Suppressor macrophage treated with lipopolysaccharide for 1 hour (primary cell): ENCODE measurements at regions not wholly inside any gene's neighbourhood (a gene's known extent, or its start where the extent isn't known, plus 50 kb on each side); places are given as distances from the start of the nearest gene placed in this dataset.
"Not testable (repeated sequence)": the region's sequence is repeated elsewhere in the genome, so short reads cannot be mapped to it uniquely, and the experiment has no call there.

Experiments used
- DNase-seq, 3 donors: peaks; one replicate each; pipeline ENCODE4 v3.0.0-alpha.2; 2020 to 2022

DNA sequence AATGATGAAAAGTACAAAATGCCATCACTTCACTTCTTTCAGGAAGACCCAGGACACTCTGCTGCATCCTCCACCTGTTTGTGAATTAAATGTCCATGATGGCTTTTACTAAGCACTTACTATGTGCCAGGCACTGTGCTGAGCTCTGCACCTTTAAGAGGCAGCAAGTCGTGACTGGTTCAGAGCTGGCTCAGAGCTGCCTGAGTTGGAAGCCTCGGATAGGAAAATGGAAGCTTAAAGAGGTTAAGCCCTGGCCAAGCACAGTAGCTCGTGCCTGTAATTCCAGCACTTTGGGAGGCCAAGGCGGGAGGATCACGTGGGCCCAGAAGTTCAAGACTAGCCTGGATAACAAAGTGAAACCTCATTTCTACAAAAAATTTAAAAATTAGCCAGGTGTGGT lies 95.6 kb downstream of the SNX5 start:
- DNase-seq, result no peak

- no peak for DNase-seq
These were observed 96.2 kb downstream of the SNX5 start for GRCh38 chr20:17872434-17872833.

- peak in 2 of 3 donors; percentile 44 to 48 for DNase-seq
These were observed 96.7 kb downstream of the SNX5 start for GRCh38 chr20:17871886-17872285.

- DNase-seq, result no peak
These were observed 97.4 kb downstream of the SNX5 start for GRCh38 chr20:17871181-17871580.

DNA sequence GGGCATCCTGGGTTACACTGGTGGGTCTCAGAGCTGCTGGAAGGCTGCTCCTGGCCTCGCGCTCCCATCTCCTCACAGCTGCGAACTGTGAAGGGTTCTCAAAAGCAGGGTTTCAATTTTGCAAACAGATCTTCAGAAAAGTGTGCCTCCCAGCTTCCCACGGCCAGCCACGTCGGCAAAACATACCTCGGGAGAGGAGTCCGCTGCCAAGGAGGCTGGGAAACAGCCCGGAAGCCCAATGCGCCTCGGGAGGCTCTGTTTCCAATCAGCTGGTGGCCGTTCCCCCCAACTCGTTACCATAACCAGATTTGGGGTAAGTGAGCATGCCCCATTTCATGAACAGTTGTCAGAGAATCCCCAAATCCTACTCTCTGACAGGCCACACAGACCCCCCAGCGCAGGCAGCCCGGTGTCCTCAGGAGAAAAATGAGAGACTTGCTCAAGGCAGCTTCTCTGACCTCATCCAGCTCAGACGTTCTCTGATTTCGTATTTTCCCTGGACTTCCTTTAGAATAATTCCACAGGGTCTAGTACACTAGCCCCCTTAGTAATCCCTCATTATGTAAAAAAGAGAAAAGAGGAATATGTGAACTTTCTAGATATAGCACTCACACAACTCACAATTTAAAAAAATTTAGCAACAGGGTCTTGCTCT lies 98.4 kb downstream of the SNX5 start:
- no peak for DNase-seq

DNA sequence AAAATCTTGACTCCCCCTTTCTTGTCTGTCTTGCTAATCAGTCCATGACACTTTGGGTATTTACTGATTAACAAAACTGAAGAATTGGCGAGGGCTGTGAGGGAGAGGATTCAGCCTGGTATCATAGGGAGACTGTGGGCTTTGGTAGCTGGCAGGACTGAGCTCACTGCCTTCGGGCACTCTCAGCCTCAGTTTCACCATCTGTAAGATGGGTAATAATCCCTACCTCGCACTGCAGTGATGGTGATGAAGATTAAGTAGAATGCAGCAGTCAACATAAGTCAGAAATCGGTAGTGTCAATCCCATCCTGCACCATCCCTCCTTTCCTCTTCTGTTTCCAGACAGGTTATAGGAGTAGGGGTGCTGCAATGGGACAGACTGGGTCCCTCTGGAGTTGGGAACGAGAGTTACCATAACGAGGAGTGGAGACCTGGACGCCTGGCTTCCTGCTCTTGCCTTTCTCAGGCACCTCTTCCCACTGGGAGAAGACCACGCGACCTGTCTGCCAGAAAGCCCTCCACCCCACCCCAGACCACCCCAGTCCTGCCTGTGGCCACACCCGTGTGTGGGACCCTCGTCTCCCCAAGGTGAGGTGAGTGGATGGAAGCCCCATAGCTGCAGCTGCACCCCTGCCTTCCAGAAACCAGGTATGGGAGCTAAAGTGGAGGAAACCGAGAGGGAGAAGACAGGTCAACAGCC lies 99.1 kb downstream of the SNX5 start:
- no peak for DNase-seq

GRCh38 chr20:17868700-17869231 lies 99.8 kb downstream of the SNX5 start:
- DNase-seq, result peak in 2 of 3 donors; percentile 36 to 52

DNA sequence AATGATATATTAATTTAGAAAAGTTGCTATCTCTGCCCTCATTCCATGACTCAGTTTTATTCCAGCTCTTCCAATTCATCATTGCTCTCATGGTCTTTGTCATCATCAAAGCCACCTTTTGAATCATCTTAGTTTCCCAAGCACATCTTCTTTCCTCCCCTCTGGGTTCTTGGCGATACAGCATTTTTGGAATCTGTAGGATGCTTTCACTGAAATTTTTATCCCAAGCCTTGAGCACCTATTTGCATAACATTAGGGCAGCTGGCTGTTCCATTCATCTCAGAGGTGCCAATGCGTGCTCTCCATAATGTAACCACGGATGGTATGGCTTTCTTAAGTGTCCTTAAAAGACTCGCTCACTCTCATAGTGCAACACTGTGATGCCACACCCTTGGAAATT lies 100.4 kb downstream of the SNX5 start:
- no peak for DNase-seq

DNA sequence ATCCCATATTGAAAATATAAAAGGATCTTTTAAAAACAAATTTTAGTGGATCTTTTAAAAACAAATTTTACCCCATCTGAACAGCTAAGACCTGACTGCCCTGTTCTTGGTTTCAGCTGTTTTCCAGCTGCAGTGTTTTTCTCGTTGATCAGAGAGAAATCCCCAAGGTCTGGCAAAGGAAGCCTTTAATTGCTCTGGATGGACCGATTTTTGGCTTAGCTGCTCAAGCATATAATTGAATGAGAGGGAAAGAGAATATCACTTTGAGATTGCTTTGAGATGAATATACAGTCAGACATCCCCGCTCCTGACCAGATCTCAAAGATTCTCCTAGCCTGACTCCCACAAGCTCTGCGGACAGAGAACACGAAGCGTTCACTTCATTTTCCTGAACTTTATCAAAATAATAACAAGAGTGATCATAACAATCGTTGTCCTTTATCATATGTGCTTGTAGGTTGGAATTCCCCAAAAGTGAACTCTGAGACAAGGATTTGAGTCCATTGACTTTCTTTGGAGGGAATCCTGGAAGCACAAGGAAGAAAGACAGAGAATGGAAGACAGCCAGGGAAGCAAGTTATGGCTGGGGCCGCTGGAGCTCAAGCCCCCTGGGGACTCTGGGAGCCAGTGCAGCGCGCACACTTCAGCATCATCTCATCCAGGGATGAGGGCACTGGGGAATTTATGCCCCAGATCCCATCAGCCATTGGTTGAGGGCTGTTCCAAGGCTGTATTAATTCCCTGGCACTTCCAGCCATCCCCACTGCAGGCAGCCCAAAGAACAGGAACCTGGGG lies 101.3 kb downstream of the SNX5 start:
- DNase-seq, result no peak

GRCh38 chr20:17866234-17867001 lies 102.2 kb downstream of the SNX5 start:
- no peak for DNase-seq

DNA sequence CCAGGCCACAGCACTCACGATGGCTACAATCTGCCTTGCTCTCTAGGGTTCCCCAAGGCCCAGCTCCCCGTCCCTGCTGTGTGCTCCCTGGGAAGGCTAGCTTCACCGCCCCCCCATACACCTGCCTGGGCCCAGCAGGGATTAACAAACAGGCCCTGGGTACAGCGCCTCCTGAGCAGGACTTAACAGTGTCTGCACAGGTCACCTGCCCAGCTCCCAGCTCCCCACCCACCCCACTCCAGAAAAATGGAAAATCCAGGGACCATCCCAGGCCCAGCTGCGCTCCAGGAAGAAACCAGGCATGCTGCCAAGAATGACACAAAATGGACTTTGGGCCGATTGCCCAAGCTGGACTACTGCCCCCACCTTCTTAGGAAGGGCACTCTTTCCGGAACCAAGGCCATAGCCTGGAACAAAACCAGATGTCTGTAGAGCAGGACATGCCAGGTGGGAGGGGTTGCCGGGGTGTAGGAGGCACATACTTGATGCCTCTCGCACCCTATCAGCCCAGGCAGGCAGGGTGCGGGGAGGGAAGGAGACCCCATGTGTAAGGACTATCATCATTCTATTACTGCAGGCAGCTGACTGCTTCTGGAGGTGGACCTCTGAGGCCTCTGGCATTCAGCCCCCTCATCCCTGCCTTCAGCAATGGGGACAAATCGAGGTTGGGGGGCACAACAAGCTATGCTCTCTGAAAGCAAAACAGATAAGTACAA lies 104.9 kb downstream of the SNX5 start:
- no peak for DNase-seq

- DNase-seq, result no peak
These were observed 105.4 kb downstream of the SNX5 start for GRCh38 chr20:17863209-17863576.

- DNase-seq, result no peak
These were observed 106.4 kb downstream of the SNX5 start for GRCh38 chr20:17862171-17862570.

DNA sequence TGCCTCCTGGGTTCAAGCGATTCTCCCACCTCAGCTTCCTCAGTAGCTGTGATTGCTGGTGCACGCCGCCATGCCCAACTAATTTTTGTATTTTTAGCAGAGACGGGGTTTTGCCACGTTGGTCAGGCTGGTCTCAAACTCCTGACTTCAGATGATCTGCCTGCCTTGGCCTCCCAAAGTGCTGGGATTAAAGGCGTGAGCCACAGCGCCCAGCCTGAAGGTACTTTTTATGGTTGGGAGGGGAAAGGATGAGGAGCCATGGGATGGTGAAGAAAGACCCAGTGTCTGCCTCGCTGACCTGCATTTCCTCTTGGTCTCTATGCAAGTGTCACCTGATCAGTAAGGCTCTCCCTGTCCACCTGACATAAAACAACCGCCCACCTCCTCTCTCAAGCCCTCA lies 107.0 kb downstream of the SNX5 start:
- DNase-seq, result not testable (repeated sequence)

DNA sequence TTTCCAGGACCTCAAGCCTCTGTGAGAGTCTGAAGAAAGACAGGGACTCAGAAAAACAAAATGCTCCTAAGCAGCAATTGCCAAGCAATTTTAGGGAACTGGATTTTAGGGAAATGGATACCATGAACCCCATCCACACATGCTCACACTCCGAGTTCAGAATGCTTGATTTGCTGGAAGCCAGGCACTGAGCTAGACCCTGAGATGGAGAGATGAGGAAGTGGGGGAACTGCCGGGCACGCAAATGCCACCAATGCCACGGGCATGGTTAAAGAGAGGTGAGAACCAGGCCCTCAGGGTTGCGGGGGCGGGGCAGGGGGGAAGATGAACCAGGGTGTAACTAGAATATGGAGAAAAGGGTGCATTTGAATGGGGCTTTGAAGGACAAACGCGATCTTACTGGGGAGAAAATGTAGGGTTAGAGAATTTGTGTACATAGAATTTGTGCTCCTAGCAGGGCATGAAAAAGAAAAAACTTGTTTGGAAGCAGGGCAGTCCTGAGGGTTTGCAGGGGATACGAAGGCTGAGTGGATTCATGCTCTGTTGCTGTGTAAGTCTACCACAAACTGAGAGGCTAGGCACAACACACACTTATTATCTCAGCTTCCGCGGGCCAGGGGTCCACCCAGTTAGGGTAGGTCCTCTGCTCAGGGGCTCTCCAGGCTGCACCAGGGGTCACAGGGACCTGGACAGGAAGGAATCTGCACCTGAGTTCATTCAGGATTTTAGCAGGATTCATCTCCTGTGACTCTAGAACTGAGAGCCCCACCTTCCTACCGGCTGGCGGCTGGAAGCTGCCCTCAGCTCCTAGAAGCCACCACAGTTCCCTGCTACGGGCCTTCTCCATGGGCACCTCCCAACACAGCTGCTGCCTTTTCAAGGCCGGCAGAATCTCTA lies 108.0 kb downstream of the SNX5 start:
- DNase-seq, result peak; percentile 50 to 68 (median 63)

DNA sequence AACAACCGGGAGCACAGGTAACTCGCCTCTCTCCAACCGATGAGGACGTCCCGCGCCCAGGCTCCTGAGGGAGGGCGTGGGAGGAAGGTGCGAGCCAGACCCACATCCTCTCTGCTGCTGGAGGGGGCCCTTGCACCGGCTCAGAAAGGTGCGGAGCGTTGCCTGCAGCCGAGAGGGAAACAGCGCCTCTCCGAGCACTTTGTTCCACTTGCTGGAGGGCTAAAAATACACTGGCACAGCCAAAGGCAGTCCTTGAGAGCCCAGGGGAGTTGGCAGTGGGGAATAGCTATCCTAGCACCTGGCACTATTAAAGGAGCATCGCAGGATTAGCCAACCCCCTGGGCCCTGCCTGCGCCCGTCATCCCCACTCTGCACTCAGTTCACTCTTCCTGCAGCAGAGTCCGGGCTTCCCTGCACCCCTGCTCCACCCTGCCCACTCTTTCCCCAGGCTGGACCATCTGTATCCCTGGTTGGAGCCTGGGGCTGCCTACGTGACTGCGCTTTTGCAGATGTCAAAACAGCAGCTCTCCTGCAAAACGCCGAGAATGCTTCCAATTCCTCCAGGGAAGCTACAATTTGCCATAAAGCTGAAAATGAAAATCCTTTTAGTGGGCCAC lies 108.9 kb downstream of the SNX5 start:
- DNase-seq, result no peak

DNA sequence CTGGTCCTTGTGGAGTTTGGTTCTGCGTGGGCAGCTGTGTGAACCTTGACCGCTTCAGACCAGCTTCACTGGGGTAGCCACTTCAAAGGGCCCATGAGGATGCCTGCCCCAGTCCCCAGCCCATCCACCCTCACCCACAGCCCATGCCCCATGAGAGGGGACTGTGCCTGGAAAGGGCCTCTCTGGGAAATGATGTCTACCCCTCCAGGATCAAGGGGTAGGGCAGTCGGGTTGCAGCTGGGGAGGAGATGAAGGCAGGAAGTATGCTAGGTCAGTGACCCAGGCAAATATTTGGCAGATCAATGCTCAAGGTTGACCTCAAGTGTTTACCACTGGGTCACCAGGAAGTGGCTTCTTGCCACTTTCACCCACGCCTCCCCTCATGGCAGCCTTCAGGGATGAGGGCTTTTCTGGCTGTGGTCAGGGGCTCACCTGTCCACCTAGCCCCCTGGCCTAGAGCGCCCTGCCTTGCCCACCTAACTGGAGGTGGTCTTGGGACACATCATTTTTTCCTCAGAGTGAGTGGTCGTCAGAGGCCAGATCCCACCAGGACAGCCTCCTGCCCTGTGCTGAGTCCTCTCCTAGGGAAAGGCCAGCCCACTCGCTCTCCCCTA lies 109.5 kb downstream of the SNX5 start:
- DNase-seq, result no peak

DNA sequence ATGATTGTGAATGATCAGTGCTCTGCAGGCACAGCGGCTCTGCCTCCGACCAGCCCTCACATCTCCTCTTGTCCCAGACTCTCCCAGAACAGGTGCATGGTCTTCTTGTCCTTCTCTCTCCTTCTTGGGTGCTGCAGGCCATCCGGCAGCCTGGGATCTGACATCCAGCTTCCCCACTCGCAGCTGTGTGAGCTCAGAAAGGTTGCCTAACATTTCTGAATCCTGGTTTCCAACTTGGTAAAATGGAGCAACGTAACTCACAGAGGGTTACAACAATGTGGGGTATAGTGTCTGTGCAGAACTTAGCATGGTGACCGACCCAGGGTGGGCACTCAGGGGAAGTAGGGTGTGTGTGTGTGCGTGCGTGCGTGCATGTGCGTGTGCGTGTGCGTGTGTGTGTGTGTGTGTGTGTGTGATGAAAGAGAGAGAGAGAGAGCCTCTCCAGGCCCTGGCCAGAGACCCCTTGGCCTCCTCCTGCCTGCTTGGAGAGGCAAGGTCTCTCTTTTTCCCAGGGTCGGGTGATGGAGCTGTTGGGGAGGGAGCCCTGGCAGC lies 110.1 kb downstream of the SNX5 start:
- DNase-seq, result no peak

- no peak for DNase-seq
These were observed 110.8 kb downstream of the SNX5 start for GRCh38 chr20:17857639-17858449.
